ENCODE measurements at regions not wholly inside any gene's neighbourhood (a gene's known extent, or its start where the extent isn't known, plus 50 kb on each side); places are given as distances from the start of the nearest gene placed in this dataset.
"Not testable (repeated sequence)": the region's sequence is repeated elsewhere in the genome, so short reads cannot be mapped to it uniquely, and the experiment has no call there.

DNA sequence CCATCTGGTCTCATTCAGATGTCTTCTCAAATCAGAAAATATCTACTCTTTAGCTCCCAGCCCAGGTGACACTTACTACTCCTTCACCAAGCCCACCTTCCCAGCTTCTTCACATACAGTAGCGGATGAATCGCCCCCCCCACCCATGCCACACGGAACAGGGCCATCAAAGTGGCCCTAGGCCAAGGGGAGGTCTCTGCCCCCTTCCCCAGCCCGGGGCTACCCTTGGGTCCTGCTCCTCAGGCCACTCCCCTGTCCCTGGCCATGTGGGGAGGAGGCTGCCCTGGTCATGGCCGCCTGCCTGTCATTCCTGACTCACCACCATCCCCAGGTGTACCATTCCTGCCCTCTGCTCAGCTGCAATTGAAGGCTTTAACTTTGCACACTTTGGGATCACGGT lies 142.8 kb downstream of the NECTIN1 start:
- no peak for DNase-seq (ENCODE audit: low read depth)

- no peak for DNase-seq (ENCODE audit: low read depth)
Measured at GRCh38 chr11:119585043-119585781, 143.8 kb downstream of the NECTIN1 start.

DNA sequence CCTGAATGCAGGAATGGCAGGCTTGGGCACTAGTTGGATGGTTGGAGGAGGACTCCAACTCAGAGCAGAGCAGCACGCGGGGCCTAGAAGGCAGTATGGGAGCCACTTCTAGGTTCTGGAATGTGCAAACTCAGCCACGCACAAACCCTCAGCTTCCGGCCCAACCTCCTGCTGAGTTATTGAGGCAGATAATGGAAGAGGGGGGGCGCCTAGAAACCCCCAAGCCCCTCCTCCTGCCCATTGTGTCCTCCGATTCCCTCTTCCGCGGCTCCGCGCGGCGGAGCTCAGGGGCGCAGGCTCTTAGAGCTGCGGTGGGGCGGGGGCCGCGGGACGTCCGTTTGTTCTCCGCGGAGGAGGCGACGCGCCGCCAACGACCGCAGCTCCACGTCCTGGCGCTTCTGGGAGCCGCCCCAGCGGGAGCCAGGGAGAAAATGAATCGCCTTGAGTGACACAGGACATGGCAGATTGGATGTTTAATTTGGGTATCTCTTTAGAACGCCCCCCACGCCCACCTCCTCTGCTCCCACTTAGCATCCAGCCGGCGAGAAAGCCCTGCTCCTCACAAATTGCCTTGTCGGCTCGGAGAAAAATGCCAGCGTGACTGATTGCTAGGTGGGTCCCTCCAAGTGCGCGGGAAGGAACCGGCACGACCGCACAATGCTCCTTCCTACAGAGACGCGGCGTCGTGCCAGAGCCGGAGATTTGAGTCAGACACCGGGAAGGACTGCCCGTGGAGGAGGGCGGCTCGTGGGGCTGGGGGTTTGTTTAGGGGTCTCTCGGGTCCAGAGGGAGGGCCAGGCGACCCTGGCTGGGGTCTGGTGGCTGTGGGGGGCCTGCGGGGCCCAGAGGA lies 144.6 kb downstream of the NECTIN1 start:
- DNase-seq (ENCODE audit: low read depth) = no peak

DNA sequence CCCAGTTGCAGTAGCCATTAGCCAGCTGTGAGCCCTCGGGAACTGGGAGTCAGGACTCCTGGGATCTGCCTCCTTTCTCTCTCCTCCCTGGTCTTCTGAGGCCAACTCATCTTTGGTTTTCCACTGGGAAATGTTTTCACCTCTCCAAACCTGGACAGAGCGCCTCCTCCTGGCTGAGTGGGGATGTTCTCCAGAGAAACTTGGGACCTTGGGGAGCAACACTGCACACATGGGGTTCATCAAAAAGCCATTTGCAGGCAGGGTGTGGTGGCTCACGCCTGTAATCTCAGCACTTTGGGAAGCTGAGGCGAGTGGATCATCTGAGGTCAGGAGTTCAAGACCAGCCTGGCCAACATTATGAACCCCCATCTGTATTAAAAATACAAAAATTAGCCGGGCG lies 145.4 kb downstream of the NECTIN1 start:
- no peak for DNase-seq (ENCODE audit: low read depth)

DNA sequence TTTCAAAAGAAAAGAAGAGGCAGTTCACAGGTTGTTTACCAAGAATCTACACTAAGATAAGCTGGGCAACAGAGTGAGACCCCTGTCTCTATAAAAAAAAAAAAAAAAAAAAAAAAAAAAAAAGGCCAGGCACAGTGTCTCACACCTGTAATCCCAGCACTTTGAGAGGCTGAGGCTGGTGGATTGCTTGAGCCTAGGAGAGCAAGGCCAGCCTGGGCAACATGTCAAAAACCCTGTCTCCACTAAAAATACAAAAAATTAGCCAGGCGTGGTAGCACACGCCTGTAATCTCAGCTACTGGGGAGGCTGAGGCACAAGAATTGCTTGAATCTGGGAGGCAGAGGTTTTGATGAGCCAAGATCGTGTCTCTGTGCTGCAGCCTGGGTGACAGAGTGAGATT lies 147.6 kb downstream of the NECTIN1 start:
- DNase-seq (ENCODE audit: low read depth) = not testable (repeated sequence)

DNA sequence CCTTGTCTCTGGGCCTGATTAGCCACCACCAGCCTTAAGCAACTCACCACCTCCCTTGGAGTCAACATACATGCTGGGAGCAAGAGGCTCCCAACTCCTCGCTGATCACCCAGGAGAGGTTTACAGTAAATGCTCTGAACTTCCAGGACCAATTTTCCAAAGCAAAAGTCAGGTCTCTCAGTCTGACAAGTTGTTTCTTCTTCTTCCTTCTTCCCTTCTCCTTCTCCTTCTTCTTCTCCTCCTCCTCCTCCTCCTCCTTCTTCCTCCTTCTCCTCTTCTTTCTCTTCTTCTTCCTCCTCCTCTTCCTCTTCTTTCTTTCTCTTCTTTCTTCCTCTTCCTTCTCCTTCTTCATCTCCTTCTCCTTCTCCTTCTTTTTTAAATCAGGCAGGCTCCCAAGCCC lies 148.2 kb downstream of the NECTIN1 start:
- DNase-seq (ENCODE audit: low read depth) = no peak

GRCh38 chr11:119580081-119580480 lies 148.9 kb downstream of the NECTIN1 start:
- DNase-seq (ENCODE audit: low read depth) = no peak

DNA sequence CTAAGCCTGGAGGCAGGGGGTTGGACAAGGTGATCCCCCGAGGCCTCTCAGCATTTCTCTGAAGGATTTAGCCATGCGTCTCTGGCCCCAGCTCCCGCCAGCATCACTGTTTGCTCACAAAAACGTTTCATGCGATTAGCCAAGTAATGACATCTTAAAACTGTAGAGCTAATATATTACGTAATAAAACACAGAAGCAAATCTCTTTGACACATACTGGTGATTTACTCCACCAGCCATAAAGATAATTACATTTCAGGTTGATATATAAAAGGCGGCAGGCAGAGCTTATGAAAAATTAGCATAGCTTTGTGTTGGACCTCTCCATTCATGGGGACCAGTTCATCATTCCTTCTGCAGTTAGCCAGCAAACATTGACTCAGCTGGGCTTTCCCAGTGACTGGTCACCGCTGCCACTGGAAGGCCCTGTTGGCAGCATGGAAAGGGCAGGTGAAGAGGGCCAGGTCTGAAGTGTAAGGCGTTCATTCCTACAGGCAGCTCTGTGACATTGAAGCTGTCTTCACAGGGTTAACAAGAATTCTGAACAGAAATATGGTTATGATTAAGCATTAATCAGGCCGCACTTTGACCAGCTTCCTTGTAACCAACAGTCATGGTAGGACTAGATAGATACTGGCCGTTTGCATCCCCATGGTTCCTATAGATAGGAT lies 150.3 kb downstream of the NECTIN1 start:
- no peak for DNase-seq (ENCODE audit: low read depth)

DNA sequence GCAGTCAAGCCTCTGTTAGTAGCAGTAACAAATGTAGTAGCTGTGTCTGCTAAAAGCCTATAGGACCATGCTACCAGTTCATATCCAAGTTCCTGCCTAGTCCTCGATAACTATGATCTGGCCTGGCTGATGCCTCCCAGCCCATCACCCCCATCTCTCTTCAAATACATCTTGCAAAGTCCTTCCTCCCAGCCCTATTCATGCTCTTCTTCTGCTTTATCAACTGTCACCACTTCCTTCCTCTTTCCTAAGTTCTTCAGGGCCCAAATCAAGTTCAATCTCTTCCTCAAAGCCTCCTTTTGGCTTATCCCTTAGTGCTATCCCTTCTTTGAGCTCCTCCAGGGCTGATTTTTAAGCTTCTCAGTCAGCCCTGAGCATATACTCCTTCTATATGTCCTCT lies 150.9 kb upstream of the THY1 start:
- DNase-seq (ENCODE audit: low read depth) = no peak

GRCh38 chr11:119572481-119573424 lies 149.8 kb upstream of the THY1 start:
- DNase-seq (ENCODE audit: low read depth) = no peak

DNA sequence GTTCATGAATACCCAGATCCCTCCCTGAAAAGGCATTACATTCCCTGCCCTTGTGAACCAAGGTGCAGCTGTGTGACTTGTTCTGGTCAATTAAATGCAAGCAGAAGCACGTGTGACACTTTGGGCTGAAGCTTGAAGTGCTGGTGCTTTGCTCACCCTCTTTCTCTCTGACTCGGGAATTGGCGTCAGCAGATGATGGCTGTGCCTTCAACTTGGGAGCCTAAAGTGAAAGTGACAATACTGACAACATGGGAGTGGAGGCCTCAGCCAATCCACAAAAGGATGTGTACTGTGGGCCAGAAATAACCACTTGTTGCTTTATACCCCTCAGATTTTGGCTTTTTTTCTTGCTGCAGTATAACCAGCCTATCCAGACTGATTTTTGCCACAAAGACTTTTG lies 148.3 kb upstream of the THY1 start:
- no peak for DNase-seq (ENCODE audit: low read depth)

- DNase-seq (ENCODE audit: low read depth) = no peak
Measured at GRCh38 chr11:119567688-119568582, 145.0 kb upstream of the THY1 start.

- no peak for DNase-seq (ENCODE audit: low read depth)
Measured at GRCh38 chr11:119566319-119566718, 143.3 kb upstream of the THY1 start.

GRCh38 chr11:119565693-119566092 lies 142.7 kb upstream of the THY1 start:
- not testable (repeated sequence) for DNase-seq (ENCODE audit: low read depth)

DNA sequence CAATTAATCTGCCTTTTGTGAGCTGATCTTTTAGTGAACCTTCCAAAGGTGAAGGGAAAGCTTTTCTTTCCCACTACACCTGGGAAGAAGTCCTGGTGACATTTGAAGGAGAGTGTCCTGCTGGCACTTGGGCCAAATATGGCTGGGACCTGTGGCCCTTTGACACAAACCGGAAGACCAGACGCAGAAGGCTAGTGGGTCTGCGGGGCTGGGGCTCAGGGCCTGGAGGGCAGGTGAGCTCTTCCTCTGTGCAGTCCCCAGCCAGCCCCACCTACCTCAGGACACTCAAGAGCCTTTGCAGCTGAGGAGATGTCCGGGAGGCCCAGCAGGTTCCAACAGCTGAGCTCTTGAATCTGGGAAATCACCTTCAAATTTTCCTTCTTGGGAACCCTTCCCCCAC lies 138.0 kb upstream of the THY1 start:
- DNase-seq (ENCODE audit: low read depth) = no peak

GRCh38 chr11:119560291-119560690 lies 137.3 kb upstream of the THY1 start:
- no peak for DNase-seq (ENCODE audit: low read depth)

DNA sequence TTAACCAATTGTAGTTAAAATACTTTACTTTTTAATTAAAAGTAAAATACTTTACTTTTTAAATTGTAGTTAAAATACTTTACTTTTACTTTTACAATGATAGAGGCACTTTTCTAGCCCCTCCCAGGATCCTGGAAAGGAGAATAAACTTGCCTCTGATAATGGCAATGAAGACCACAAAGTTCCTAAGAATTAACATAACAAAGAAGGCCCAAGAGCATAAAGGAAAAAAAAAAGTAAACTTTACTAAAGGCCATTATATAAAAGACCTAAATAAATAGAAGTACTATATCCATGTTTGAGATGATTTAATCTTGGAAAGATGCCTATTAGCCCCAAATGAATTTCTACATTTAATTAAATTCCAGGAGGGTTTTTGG lies 129.1 kb upstream of the THY1 start:
- no peak for DNase-seq (ENCODE audit: low read depth)

DNA sequence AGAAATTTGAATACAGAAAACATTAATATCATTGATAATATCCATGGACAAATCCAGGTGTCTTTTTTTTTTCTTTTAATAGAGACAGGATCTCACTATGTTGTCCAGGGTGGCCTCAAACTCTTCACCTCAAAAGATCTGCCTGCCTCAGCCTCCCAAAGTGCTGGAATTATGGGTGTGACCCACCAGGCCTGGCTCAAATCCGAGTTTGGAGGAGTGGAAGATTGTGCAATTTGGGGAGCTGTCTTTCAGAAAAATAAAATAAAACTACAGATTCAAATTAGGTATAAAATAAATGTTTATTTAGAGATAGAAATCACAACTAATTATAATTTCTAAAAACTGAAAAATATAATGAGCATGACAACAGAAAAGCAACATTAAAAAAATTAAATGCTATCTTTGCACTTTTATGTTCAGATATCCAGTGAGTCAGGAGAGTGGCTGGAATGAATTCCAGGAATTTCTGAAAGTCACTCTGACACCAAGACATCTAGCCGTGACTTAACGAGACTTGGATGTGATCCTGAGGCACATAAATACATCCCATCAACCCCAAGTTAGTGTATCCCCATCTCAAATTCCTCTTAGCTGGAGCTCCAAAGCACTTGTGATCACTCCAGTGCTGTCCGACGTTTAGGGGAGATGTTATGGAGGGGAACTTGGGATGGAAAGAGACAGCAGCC lies 128.6 kb upstream of the THY1 start:
- no peak for DNase-seq (ENCODE audit: low read depth)

DNA sequence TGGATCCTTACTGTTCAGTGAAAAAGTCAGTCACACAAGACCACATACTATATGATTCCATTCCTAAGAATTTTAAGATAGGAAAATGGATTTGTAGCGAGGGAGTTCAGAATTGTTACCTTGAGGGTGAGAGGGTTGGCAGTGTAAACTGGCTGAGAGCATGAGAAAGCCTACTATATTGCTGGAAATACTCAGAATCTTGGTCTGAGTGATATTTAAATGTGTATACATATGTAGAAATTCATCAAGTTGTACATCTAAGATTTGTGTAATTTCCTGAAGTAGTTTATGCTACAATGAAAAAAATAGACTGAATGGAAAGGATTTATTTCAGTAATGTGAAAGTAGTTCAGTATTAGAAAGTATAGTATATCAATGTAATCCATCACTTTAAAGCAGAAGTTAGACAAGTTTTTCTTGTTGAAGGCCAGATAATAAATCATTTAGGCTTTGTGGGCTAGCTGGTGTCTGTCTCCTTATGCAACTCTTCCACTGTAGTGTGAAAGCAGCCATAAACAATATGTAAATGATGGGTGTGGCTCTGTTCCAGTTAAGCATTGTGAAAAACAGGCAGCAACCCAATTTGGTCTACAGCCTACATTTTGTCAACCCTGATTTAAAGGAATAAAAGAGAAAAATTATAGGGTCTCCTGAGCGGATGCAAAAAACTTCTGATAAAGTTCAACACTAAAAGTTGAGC lies 127.2 kb upstream of the THY1 start:
- no peak for DNase-seq (ENCODE audit: low read depth)

DNA sequence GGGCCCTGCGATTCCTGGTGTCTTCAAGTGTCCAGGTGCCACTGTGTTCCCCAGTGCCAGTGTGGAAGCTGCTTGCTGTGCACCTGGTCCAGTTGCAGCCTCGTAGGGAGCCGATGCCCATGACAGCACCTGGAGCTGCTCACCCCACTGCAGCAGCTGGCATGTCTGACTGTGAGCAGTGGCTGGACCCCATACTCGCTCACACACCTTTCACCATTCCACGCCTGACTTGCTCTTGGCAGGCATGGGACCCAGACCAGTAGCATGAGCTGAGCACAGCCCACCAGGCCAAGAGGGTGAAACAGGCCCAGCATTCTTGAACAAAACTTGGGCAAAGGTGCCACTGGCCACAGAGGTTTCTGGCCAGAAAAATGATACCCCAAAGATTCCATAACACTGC lies 124.5 kb upstream of the THY1 start:
- DNase-seq (ENCODE audit: low read depth) = no peak

Measured in activated T-cell treated with anti-CD3 and anti-CD28 coated beads for 1 hour (primary cell).